WTC11 (cell line): ENCODE measurements at regions not wholly inside any gene's neighbourhood (a gene's known extent, or its start where the extent isn't known, plus 50 kb on each side); places are given as distances from the start of the nearest gene placed in this dataset.

ENCODE experiments used
- ATF1 ChIP-seq: sonication (generic); formaldehyde crosslinking; IDR thresholded peaks from 2 replicates; pipeline ENCODE4 v1.8.1; 2023; ENCODE audit warnings: mild to moderate bottlenecking, moderate library complexity, missing genetic modification reagents
- CTCF ChIP-seq: fragments of 200-600 bp; IDR thresholded peaks from 2 replicates; pipeline ENCODE4 v1.8.0; 2022; ENCODE audit warnings: antibody characterized with exemption
- ETV6 ChIP-seq: sonication (generic); formaldehyde crosslinking; IDR thresholded peaks from 2 replicates; pipeline ENCODE4 v1.8.1; 2022; ENCODE audit warnings: mild to moderate bottlenecking, missing genetic modification reagents
- JUN ChIP-seq: sonication (generic); formaldehyde crosslinking; IDR thresholded peaks from 2 replicates; pipeline ENCODE4 v1.8.0; 2023; ENCODE audit warnings: mild to moderate bottlenecking, missing genetic modification reagents
- RELA ChIP-seq: sonication (generic); formaldehyde crosslinking; IDR thresholded peaks from 2 replicates; pipeline ENCODE4 v1.8.1; 2022; ENCODE audit warnings: missing genetic modification reagents, mild to moderate bottlenecking, borderline replicate concordance
- SMAD3 ChIP-seq: sonication (generic); formaldehyde crosslinking; IDR thresholded peaks from 2 replicates; pipeline ENCODE4 v1.8.0; 2022; ENCODE audit warnings: missing genetic modification reagents, mild to moderate bottlenecking, borderline replicate concordance
- SOX15 ChIP-seq: fragments of 250-450 bp; sonication (Bioruptor Pico); IDR thresholded peaks from 2 replicates; pipeline ENCODE4 v1.9.0; 2021; ENCODE audit warnings: mild to moderate bottlenecking
- TCF7 ChIP-seq: sonication (generic); formaldehyde crosslinking; IDR thresholded peaks from 2 replicates; pipeline ENCODE4 v1.8.0; 2022; ENCODE audit warnings: mild to moderate bottlenecking, low read depth, missing genetic modification reagents, moderate library complexity
- ZNF232 ChIP-seq: sonication (generic); formaldehyde crosslinking; IDR thresholded peaks from 2 replicates; pipeline ENCODE4 v1.8.0; 2022; ENCODE audit warnings: mild to moderate bottlenecking, missing genetic modification reagents
- TF ChIP-seq, protein P1 (sequence below): sonication (generic); formaldehyde crosslinking; IDR thresholded peaks from 2 replicates; pipeline ENCODE4 v1.8.1; 2022; ENCODE audit warnings: low read depth, missing genetic modification reagents, borderline replicate concordance
- TF ChIP-seq, protein P2 (sequence below): sonication (generic); formaldehyde crosslinking; IDR thresholded peaks from 2 replicates; pipeline ENCODE4 v1.8.1; 2023; ENCODE audit warnings: mild to moderate bottlenecking, missing genetic modification reagents
- TF ChIP-seq, protein P3 (sequence below): sonication (generic); formaldehyde crosslinking; IDR thresholded peaks from 2 replicates; pipeline ENCODE4 v1.8.1; 2023; ENCODE audit warnings: mild to moderate bottlenecking, missing genetic modification reagents
- TF ChIP-seq, protein P4 (sequence below): sonication (generic); formaldehyde crosslinking; IDR thresholded peaks from 2 replicates; pipeline ENCODE4 v1.8.0; 2022; ENCODE audit warnings: mild to moderate bottlenecking, missing genetic modification reagents
- TF ChIP-seq, protein P5 (sequence below): fragments of 250-450 bp; sonication (Bioruptor Pico); IDR thresholded peaks from 2 replicates; pipeline ENCODE4 v1.9.0; 2021; ENCODE audit warnings: mild to moderate bottlenecking, borderline replicate concordance

GRCh38 chr3:193774272-193774915, 181.4 kb downstream of the OPA1 start:
- TF ChIP-seq TCF7 (no peak), ZNF232 (CRISPR knock-in tag) (no peak), ATF1 (no peak), RELA (CRISPR knock-in tag) (no peak), JUN (CRISPR knock-in tag) (no peak), ETV6 (CRISPR knock-in tag) (no peak), SMAD3 (CRISPR knock-in tag) (no peak), SOX15 (no peak), CTCF (no peak)
- TF ChIP-seq, protein P1, sequence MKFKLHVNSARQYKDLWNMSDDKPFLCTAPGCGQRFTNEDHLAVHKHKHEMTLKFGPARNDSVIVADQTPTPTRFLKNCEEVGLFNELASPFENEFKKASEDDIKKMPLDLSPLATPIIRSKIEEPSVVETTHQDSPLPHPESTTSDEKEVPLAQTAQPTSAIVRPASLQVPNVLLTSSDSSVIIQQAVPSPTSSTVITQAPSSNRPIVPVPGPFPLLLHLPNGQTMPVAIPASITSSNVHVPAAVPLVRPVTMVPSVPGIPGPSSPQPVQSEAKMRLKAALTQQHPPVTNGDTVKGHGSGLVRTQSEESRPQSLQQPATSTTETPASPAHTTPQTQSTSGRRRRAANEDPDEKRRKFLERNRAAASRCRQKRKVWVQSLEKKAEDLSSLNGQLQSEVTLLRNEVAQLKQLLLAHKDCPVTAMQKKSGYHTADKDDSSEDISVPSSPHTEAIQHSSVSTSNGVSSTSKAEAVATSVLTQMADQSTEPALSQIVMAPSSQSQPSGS (CRISPR knock-in tag) = no peak
- TF ChIP-seq, protein P2, sequence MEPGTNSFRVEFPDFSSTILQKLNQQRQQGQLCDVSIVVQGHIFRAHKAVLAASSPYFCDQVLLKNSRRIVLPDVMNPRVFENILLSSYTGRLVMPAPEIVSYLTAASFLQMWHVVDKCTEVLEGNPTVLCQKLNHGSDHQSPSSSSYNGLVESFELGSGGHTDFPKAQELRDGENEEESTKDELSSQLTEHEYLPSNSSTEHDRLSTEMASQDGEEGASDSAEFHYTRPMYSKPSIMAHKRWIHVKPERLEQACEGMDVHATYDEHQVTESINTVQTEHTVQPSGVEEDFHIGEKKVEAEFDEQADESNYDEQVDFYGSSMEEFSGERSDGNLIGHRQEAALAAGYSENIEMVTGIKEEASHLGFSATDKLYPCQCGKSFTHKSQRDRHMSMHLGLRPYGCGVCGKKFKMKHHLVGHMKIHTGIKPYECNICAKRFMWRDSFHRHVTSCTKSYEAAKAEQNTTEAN = no peak
- TF ChIP-seq, protein P3, sequence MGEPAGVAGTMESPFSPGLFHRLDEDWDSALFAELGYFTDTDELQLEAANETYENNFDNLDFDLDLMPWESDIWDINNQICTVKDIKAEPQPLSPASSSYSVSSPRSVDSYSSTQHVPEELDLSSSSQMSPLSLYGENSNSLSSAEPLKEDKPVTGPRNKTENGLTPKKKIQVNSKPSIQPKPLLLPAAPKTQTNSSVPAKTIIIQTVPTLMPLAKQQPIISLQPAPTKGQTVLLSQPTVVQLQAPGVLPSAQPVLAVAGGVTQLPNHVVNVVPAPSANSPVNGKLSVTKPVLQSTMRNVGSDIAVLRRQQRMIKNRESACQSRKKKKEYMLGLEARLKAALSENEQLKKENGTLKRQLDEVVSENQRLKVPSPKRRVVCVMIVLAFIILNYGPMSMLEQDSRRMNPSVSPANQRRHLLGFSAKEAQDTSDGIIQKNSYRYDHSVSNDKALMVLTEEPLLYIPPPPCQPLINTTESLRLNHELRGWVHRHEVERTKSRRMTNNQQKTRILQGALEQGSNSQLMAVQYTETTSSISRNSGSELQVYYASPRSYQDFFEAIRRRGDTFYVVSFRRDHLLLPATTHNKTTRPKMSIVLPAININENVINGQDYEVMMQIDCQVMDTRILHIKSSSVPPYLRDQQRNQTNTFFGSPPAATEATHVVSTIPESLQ (CRISPR knock-in tag) = no peak
- TF ChIP-seq, protein P4, sequence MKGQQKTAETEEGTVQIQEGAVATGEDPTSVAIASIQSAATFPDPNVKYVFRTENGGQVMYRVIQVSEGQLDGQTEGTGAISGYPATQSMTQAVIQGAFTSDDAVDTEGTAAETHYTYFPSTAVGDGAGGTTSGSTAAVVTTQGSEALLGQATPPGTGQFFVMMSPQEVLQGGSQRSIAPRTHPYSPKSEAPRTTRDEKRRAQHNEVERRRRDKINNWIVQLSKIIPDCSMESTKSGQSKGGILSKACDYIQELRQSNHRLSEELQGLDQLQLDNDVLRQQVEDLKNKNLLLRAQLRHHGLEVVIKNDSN (CRISPR knock-in tag) = no peak
- TF ChIP-seq, protein P5, sequence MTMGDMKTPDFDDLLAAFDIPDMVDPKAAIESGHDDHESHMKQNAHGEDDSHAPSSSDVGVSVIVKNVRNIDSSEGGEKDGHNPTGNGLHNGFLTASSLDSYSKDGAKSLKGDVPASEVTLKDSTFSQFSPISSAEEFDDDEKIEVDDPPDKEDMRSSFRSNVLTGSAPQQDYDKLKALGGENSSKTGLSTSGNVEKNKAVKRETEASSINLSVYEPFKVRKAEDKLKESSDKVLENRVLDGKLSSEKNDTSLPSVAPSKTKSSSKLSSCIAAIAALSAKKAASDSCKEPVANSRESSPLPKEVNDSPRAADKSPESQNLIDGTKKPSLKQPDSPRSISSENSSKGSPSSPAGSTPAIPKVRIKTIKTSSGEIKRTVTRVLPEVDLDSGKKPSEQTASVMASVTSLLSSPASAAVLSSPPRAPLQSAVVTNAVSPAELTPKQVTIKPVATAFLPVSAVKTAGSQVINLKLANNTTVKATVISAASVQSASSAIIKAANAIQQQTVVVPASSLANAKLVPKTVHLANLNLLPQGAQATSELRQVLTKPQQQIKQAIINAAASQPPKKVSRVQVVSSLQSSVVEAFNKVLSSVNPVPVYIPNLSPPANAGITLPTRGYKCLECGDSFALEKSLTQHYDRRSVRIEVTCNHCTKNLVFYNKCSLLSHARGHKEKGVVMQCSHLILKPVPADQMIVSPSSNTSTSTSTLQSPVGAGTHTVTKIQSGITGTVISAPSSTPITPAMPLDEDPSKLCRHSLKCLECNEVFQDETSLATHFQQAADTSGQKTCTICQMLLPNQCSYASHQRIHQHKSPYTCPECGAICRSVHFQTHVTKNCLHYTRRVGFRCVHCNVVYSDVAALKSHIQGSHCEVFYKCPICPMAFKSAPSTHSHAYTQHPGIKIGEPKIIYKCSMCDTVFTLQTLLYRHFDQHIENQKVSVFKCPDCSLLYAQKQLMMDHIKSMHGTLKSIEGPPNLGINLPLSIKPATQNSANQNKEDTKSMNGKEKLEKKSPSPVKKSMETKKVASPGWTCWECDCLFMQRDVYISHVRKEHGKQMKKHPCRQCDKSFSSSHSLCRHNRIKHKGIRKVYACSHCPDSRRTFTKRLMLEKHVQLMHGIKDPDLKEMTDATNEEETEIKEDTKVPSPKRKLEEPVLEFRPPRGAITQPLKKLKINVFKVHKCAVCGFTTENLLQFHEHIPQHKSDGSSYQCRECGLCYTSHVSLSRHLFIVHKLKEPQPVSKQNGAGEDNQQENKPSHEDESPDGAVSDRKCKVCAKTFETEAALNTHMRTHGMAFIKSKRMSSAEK = no peak
